Stimulated activated CD8-positive, alpha-beta memory T cell treated with anti-CD3 and anti-CD28 coated beads, Interleukin-15, amount 100 ng/mL, for 48 hours (primary cell): ENCODE measurements at regions not wholly inside any gene's neighbourhood (a gene's known extent, or its start where the extent isn't known, plus 50 kb on each side); places are given as distances from the start of the nearest gene placed in this dataset.

Experiments used
- DNase-seq, 2 donors: peaks; one replicate each; pipeline ENCODE4 v3.0.0-alpha.2; 2020; ENCODE audit warnings: low read depth in 2 of 2

DNA sequence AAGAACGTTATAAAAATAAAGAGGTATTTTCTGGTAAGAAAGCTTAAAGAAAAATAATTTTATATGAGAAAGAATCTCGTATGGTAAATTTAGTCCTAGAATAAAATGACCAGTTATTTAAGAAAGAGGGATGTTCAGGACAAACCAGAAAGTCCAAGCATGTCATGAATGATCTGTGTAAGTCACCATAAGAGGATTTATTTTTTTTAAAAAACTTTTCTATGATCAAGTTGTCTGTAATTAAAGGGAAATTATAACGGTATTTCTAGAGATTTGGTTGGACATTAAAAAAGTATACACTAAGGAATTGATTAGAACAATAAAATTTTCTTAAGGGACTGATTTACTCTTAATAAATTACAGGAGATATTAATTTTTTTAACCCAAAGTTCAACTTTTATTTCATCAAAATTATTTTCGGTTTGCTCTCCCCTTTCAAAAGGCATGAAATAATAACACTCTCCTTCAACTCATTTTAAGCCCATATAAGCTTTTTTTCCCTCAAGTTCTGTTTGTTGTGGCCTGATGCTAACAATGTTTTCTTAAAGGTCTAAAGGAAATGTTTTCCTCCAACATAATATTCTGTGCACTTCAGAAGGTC, 49.9 kb upstream of the CPSF6 start:
- DNase-seq: no peak
